Left ventricle myocardium superior (tissue), 1 donor: ENCODE measurements at regions not wholly inside any gene's neighbourhood (a gene's known extent, or its start where the extent isn't known, plus 50 kb on each side); places are given as distances from the start of the nearest gene placed in this dataset.

Source experiments
- ATAC-seq: fragments of 200-7000 bp; cut with Tn5 transposase; one replicate; pipeline ENCODE4 v1.9.1; 2020; ENCODE audit warnings: mild to moderate bottlenecking, moderate library complexity
- DNase-seq: peaks from one replicate; pipeline ENCODE4 v3.0.0-alpha.2; 2020
- intact Hi-C: fragments of 100-400 bp; cut with micrococcal nuclease; formaldehyde crosslinking; loops from one replicate; pipeline ENCODE4 v1.11.0; 2022
- donor health status: DM: no; HTN: yes; CAD: no; lungs with severe emphysema.

GRCh38 chr14:60563113-60563512 is 54.2 kb downstream of the SIX6 start:
- intact Hi-C loops = loop anchor here (5.0 kb wide), 1 partner anchor 211 kb away; no protein-coding TSS in a partner anchor
- ATAC-seq = peak; percentile 77
- no peak for DNase-seq

- intact Hi-C loops = no loop called here
- no peak for ATAC-seq
These were observed 56.3 kb downstream of the SIX6 start for GRCh38 chr14:60565211-60565610.

GRCh38 chr14:60566101-60566500 is 57.2 kb downstream of the SIX6 start:
- intact Hi-C loops = no loop called here
- no peak for DNase-seq
- no peak for ATAC-seq

More at GRCh38 chr14:60565211-60565610, 56.3 kb downstream of the SIX6 start:
- DNase-seq = no peak

- DNase-seq (no peak), ATAC-seq (no peak)
- intact Hi-C loops = no loop called here
These were observed 65.1 kb downstream of the SIX6 start for GRCh38 chr14:60573943-60574495.

DNA sequence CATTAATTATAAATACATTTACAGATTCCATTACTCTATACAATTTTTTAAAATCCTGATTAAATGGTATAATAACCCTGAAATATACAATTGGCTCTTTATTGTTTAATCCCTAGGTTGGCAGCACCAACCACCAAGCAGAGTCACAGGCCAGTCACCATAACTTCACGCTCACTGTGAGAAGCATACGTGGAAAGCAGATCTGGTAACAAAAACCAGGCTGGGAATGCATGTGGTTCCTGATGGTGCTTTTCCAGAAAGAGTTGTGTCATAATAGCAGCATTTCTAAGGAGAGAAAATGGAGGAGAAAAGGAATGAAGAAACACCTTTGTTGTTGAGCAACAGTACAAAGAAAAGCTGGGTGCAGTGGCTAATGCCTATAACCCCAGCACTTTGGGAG is 66.1 kb downstream of the SIX6 start:
- intact Hi-C loops = no loop called here

DNA sequence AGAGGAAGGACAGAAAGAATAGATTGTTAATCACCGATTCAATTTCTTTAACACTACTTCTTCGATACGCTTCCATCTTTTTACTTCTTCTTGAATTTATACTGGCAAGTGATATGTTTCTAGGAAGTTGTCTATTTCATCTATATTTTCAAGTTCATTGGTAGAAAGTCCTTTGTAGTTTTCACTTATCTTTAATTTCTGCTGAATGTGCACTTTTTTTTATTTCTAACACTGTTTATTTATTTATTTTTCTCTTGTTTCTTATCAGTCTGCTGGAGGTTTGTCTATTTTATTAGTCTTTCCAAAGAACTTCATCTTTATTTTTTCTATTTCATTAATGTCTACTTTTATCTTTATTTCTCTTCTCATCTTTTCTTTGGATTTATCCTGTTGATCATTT is 63.6 kb downstream of the SIX1 start:
- intact Hi-C loops = no loop called here
- no peak for ATAC-seq
- DNase-seq = no peak

More for the DNA sequence above, 66.1 kb downstream of the SIX6 start:
- no peak for DNase-seq
- no peak for ATAC-seq

DNA sequence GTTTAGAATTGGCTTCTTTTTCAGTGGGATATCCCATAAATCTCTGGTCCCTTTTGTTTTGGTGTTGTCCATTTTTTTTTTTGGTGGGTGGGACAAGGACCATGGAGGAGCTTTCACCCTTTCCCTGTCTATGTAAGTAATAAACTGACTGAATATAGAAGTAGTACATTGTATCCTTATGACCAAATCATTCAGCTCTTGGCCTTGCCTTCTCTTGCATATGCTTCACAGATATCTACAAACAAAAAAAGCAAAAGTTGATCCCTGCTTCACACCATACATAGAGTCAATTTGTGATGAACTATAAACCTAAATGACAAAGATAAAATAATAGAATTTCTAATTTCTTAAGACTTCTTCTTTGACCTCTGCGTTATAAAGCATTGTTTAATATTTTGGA is 59.8 kb downstream of the SIX1 start:
- DNase-seq (no peak), ATAC-seq (no peak)
- intact Hi-C loops = no loop called here

GRCh38 chr14:60590991-60591414 is 58.3 kb downstream of the SIX1 start:
- ATAC-seq (no peak), DNase-seq (no peak)
- intact Hi-C loops = no loop called here
